ENCODE measurements at regions not wholly inside any gene's neighbourhood (a gene's known extent, or its start where the extent isn't known, plus 50 kb on each side); places are given as distances from the start of the nearest gene placed in this dataset.
A peak's percentile ranks its signal among the peaks of the same experiment; 100 is the strongest.

DNA sequence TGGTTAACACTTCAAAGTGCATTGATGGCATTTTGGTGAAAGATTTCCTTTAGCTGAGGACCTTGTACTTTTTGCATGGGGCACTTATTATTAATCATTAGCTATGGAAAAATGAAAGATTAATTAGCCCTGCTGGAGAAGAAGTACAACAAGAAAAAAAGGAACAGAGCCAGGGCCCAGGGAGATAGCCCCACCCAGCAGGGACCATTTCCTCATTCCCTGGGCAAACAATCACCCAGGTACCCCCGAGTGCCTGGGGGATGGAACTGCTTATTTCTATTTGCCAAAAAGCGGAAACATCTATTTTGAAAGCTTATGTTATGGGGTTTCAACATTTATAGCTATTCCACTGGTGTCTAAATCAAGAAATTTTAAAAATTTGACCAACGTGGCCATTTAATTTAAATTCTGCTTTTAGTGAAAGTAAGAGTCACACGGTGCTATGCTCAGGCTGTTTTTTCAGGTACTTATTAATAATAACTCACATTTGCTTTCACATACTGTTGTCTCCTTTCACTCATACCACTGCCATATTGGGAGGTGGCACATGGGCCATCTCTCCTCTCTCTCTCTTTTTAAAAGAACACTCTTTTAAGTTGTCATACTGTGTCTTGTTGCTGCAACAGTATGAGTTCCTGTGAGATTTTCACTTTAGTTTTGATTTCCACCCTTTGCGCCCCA is 143.6 kb upstream of the KIF5B start:
- H3K9me2 ChIP-seq (replicated peaks; ENCODE audit: low read depth, low read length): no peaks in the 10 kb centered on the region
- TF ChIP-seq EZH2phosphoT487 (IDR thresholded peaks at IDR 0.05; ENCODE audit: borderline replicate concordance) (no peak), CTCF (conservative IDR thresholded peaks at IDR 0.05; ENCODE audit: low read length) (no peak)

DNA sequence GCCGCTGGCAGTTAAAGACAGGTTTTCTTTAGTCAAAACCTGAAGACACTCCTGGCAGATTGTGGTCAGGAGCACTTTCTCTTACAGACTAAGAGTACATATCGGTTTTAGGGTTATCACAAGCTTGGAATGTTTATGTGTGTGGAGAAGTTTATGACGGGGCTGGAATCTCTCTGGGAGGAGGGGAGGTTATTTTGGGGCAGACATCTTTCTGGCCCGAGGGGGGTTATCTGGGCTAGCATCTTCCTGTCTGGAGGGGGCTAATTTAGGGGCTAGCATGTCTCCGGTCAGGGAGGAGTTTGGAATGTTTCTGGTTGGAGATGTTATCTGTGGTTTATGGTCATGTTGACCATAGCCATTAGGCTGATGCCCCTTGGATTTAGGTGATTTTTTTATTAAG is 141.2 kb upstream of the KIF5B start:
- no peak overlapping the region for H3K4me2 ChIP-seq (ENCODE audit: low read depth, low read length, poor library complexity, severe bottlenecking)
- no peaks in the 10 kb centered on the region for H4K20me1 ChIP-seq (ENCODE audit: insufficient read depth, low read length, poor library complexity, severe bottlenecking)
- no peaks in the 10 kb centered on the region for H3K36me3 ChIP-seq (ENCODE audit: insufficient read depth, low read length)
- H3K9me3 ChIP-seq (ENCODE audit: insufficient read depth, low read depth, low read length): no peaks in the 10 kb centered on the region
- H2AFZ ChIP-seq (ENCODE audit: low read length): no peak overlapping the region
- no peak overlapping the region for H3K4me3 ChIP-seq (ENCODE audit: low read length, poor library complexity, severe bottlenecking)
- H3K79me2 ChIP-seq (ENCODE audit: insufficient read depth, low read length): no peaks in the 10 kb centered on the region
- H3F3A ChIP-seq (ENCODE audit: low read depth): no peaks in the 10 kb centered on the region
- H3K9ac ChIP-seq (ENCODE audit: low read depth, low read length, poor library complexity, severe bottlenecking): no peak overlapping the region
- H3K4me1 ChIP-seq (ENCODE audit: insufficient read depth, low read length, poor library complexity, severe bottlenecking): no peaks in the 10 kb centered on the region
- H3K27me3 ChIP-seq (ENCODE audit: insufficient read depth, low read length, poor library complexity, severe bottlenecking): no peaks in the 10 kb centered on the region
- TF ChIP-seq CTCF (conservative IDR thresholded peaks at IDR 0.05; ENCODE audit: low read length): no peak
- no peak for TF ChIP-seq EZH2phosphoT487 (IDR thresholded peaks at IDR 0.05; ENCODE audit: borderline replicate concordance)
- H3K9me2 ChIP-seq (replicated peaks; ENCODE audit: low read depth, low read length): no peaks in the 10 kb centered on the region

More for the DNA sequence above, 143.6 kb upstream of the KIF5B start:
- H3K9ac ChIP-seq (ENCODE audit: low read depth, low read length, poor library complexity, severe bottlenecking): no peak overlapping the region
- no peak overlapping the region for H3K4me2 ChIP-seq (ENCODE audit: low read depth, low read length, poor library complexity, severe bottlenecking)
- no peak overlapping the region for H3K4me3 ChIP-seq (ENCODE audit: low read length, poor library complexity, severe bottlenecking)
- H3K9me3 ChIP-seq (ENCODE audit: insufficient read depth, low read depth, low read length): no peaks in the 10 kb centered on the region
- H2AFZ ChIP-seq (ENCODE audit: low read length): peak overlapping the region; percentile 6; the same call in 1 of the 2 replicates
- no peaks in the 10 kb centered on the region for H4K20me1 ChIP-seq (ENCODE audit: insufficient read depth, low read length, poor library complexity, severe bottlenecking)
- no peaks in the 10 kb centered on the region for H3K27me3 ChIP-seq (ENCODE audit: insufficient read depth, low read length, poor library complexity, severe bottlenecking)
- no peaks in the 10 kb centered on the region for H3F3A ChIP-seq (ENCODE audit: low read depth)
- H3K36me3 ChIP-seq (ENCODE audit: insufficient read depth, low read length): no peaks in the 10 kb centered on the region
- no peaks in the 10 kb centered on the region for H3K79me2 ChIP-seq (ENCODE audit: insufficient read depth, low read length)
- H3K4me1 ChIP-seq (ENCODE audit: insufficient read depth, low read length, poor library complexity, severe bottlenecking): no peaks in the 10 kb centered on the region

GRCh38 chr10:32190890-32191491 is 134.8 kb upstream of the KIF5B start:
- Histone ChIP-seq H3F3A (ENCODE audit: low read depth) (no peaks in the 10 kb centered on the region), H3K9ac (ENCODE audit: low read depth, low read length, poor library complexity, severe bottlenecking) (no peak overlapping the region), H3K27me3 (ENCODE audit: insufficient read depth, low read length, poor library complexity, severe bottlenecking) (no peaks in the 10 kb centered on the region), H3K4me2 (ENCODE audit: low read depth, low read length, poor library complexity, severe bottlenecking) (no peak overlapping the region), H3K4me3 (ENCODE audit: low read length, poor library complexity, severe bottlenecking) (no peak overlapping the region), H3K4me1 (ENCODE audit: insufficient read depth, low read length, poor library complexity, severe bottlenecking) (no peaks in the 10 kb centered on the region), H3K9me2 (replicated peaks; ENCODE audit: low read depth, low read length) (no peaks in the 10 kb centered on the region), H4K20me1 (ENCODE audit: insufficient read depth, low read length, poor library complexity, severe bottlenecking) (no peaks in the 10 kb centered on the region), H2AFZ (ENCODE audit: low read length) (peak overlapping the region; percentile 75), H3K36me3 (ENCODE audit: insufficient read depth, low read length) (no peaks in the 10 kb centered on the region), H3K79me2 (ENCODE audit: insufficient read depth, low read length) (no peaks in the 10 kb centered on the region), H3K9me3 (ENCODE audit: insufficient read depth, low read depth, low read length) (no peaks in the 10 kb centered on the region)
- TF ChIP-seq EZH2phosphoT487 (IDR thresholded peaks at IDR 0.05; ENCODE audit: borderline replicate concordance) (no peak), CTCF (conservative IDR thresholded peaks at IDR 0.05; ENCODE audit: low read length) (peak; percentile 92)

All from Loucy (cell line).